Astrocyte of the spinal cord (primary cell): ENCODE measurements at regions not wholly inside any gene's neighbourhood (a gene's known extent, or its start where the extent isn't known, plus 50 kb on each side); places are given as distances from the start of the nearest gene placed in this dataset.

ENCODE experiments used
- DNase-seq: peaks from one replicate; pipeline ENCODE4 v3.0.0; 2011; ENCODE audit warnings: low read depth, low spot score
- H3K4me3 ChIP-seq: 2 replicates; pipeline ENCODE4 v1.5.1; 2011; ENCODE audit warnings: low read depth, mild to moderate bottlenecking, low read length, moderate library complexity
- CTCF ChIP-seq: IDR thresholded peaks from 2 replicates; pipeline ENCODE4 v1.5.1; 2012; ENCODE audit warnings: low read depth, mild to moderate bottlenecking, low read length, inconsistent platforms
- in situ Hi-C: cut with HindIII; loops from 2 replicates; pipeline ENCODE4 v1.10.0; 2017; ENCODE audit warnings: low sequenced_read_pairs

- no peak for TF ChIP-seq CTCF
- in situ Hi-C loops = no loop called here
- H3K4me3 ChIP-seq = no peak overlapping the region
- DNase-seq = no peak
Observed at GRCh38 chr1:116265931-116266863, 106.8 kb upstream of the ATP1A1 start.

- TF ChIP-seq CTCF = no peak
- H3K4me3 ChIP-seq = no peak overlapping the region
- in situ Hi-C loops = no loop called here
- DNase-seq = no peak
Observed at GRCh38 chr1:116266864-116267212, 106.2 kb upstream of the ATP1A1 start.

- no peak for DNase-seq
- no peak for TF ChIP-seq CTCF
- H3K4me3 ChIP-seq = no peak overlapping the region
- in situ Hi-C loops = no loop called here
Observed at GRCh38 chr1:116268211-116268610, 104.8 kb upstream of the ATP1A1 start.

GRCh38 chr1:116270316-116271057 lies 102.6 kb upstream of the ATP1A1 start:
- no peak overlapping the region for H3K4me3 ChIP-seq
- TF ChIP-seq CTCF = no peak
- in situ Hi-C loops = no loop called here
- no peak for DNase-seq

- H3K4me3 ChIP-seq = no peak overlapping the region
- no peak for TF ChIP-seq CTCF
- in situ Hi-C loops = no loop called here
- no peak for DNase-seq
Observed at GRCh38 chr1:116273042-116273783, 99.8 kb upstream of the ATP1A1 start.

GRCh38 chr1:116276532-116276931 lies 96.5 kb upstream of the ATP1A1 start:
- no peak for DNase-seq
- TF ChIP-seq CTCF = no peak
- H3K4me3 ChIP-seq = no peak overlapping the region
- in situ Hi-C loops = no loop called here
